HepG2 (cell line): ENCODE measurements at regions not wholly inside any gene's neighbourhood (a gene's known extent, or its start where the extent isn't known, plus 50 kb on each side); places are given as distances from the start of the nearest gene placed in this dataset.

Experiments
- BORCS8-MEF2B ChIP-seq: sonication (generic); formaldehyde crosslinking; IDR thresholded peaks from 2 replicates; pipeline ENCODE4 v1.8.0; 2022; ENCODE audit warnings: mild to moderate bottlenecking, missing genetic modification reagents
- DPF2 ChIP-seq: sonication (generic); formaldehyde crosslinking; IDR thresholded peaks from 2 replicates; pipeline ENCODE4 v1.4.0; 2020; ENCODE audit warnings: mild to moderate bottlenecking, low read depth, missing genetic modification reagents, borderline replicate concordance
- ESRRA ChIP-seq: sonication (generic); formaldehyde crosslinking; IDR thresholded peaks from 2 replicates; pipeline ENCODE4 v1.5.1; 2020; ENCODE audit warnings: mild to moderate bottlenecking, low read depth, missing genetic modification reagents
- EZH2 ChIP-seq: conservative IDR thresholded peaks from 2 replicates; pipeline ENCODE4 v1.6.1; 2012; ENCODE audit warnings: mild to moderate bottlenecking, low read depth, low read length, moderate library complexity
- IKZF4 ChIP-seq: sonication (generic); formaldehyde crosslinking; IDR thresholded peaks from 2 replicates; pipeline ENCODE4 v1.5.1; 2020; ENCODE audit warnings: borderline replicate concordance, mild to moderate bottlenecking, low read depth, missing genetic modification reagents; ENCODE audit errors: not compliant biosample characterization
- NFE2L1 ChIP-seq: sonication (generic); formaldehyde crosslinking; IDR thresholded peaks from 2 replicates; pipeline ENCODE4 v1.4.0; 2020; ENCODE audit warnings: missing genetic modification reagents, mild to moderate bottlenecking, borderline replicate concordance
- PATZ1 ChIP-seq: sonication (generic); formaldehyde crosslinking; IDR thresholded peaks from 2 replicates; pipeline ENCODE4 v1.4.0; 2020; ENCODE audit warnings: missing genetic modification reagents
- SMC3 ChIP-seq: IDR thresholded peaks from 2 replicates; pipeline ENCODE4 v1.6.1; 2011; ENCODE audit warnings: low read length, improper control_type of control experiment
- U2AF1 ChIP-seq: fragments of 200-400 bp; formaldehyde crosslinking; optimal IDR thresholded peaks from 2 replicates; pipeline ENCODE3; 2017; ENCODE audit warnings: mild to moderate bottlenecking, low read depth, low read length
- ZBTB34 ChIP-seq: sonication (generic); formaldehyde crosslinking; IDR thresholded peaks from 2 replicates; pipeline ENCODE4 v1.8.0; 2022; ENCODE audit warnings: mild to moderate bottlenecking, missing genetic modification reagents
- ZNF24 ChIP-seq: fragments of 450-650 bp; IDR thresholded peaks from 2 replicates; pipeline ENCODE4 v1.6.1; 2017; ENCODE audit warnings: antibody characterized with exemption, mild to moderate bottlenecking
- ZNF407 ChIP-seq: sonication (generic); formaldehyde crosslinking; IDR thresholded peaks from one replicate; pipeline ENCODE4 v1.5.1; 2020; ENCODE audit warnings: mild to moderate bottlenecking, missing genetic modification reagents; ENCODE audit errors: not compliant biosample characterization
- ZNF660 ChIP-seq: sonication (generic); formaldehyde crosslinking; IDR thresholded peaks from 2 replicates; pipeline ENCODE4 v1.5.1; 2020; ENCODE audit warnings: mild to moderate bottlenecking, low read depth, missing genetic modification reagents, borderline replicate concordance
- TF ChIP-seq, protein P1 (sequence below): sonication (generic); formaldehyde crosslinking; IDR thresholded peaks from 2 replicates; pipeline ENCODE4 v1.5.0; 2020; ENCODE audit warnings: mild to moderate bottlenecking, missing genetic modification reagents, moderate library complexity

GRCh38 chr12:74193191-74193590 is 344.4 kb upstream of the ATXN7L3B start:
- TF ChIP-seq U2AF1, result no peak
- TF ChIP-seq NFE2L1 (CRISPR knock-in tag), result no peak
- no peak for TF ChIP-seq ZBTB34 (CRISPR knock-in tag)
- no peak for TF ChIP-seq DPF2
- TF ChIP-seq, protein P1, sequence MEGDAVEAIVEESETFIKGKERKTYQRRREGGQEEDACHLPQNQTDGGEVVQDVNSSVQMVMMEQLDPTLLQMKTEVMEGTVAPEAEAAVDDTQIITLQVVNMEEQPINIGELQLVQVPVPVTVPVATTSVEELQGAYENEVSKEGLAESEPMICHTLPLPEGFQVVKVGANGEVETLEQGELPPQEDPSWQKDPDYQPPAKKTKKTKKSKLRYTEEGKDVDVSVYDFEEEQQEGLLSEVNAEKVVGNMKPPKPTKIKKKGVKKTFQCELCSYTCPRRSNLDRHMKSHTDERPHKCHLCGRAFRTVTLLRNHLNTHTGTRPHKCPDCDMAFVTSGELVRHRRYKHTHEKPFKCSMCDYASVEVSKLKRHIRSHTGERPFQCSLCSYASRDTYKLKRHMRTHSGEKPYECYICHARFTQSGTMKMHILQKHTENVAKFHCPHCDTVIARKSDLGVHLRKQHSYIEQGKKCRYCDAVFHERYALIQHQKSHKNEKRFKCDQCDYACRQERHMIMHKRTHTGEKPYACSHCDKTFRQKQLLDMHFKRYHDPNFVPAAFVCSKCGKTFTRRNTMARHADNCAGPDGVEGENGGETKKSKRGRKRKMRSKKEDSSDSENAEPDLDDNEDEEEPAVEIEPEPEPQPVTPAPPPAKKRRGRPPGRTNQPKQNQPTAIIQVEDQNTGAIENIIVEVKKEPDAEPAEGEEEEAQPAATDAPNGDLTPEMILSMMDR (CRISPR knock-in tag), result no peak
- no peak for TF ChIP-seq IKZF4 (CRISPR knock-in tag)
- TF ChIP-seq PATZ1 (CRISPR knock-in tag), result no peak
- no peak for TF ChIP-seq ESRRA (CRISPR knock-in tag)
- no peak for TF ChIP-seq ZNF24
- TF ChIP-seq ZNF660 (CRISPR knock-in tag), result no peak
- TF ChIP-seq BORCS8-MEF2B (CRISPR knock-in tag), result no peak
- no peak for TF ChIP-seq SMC3
- no peak for TF ChIP-seq EZH2
- no peak for TF ChIP-seq ZNF407 (CRISPR knock-in tag)
